Fibroblast of mammary gland (primary cell): ENCODE measurements at regions not wholly inside any gene's neighbourhood (a gene's known extent, or its start where the extent isn't known, plus 50 kb on each side); places are given as distances from the start of the nearest gene placed in this dataset.

Experiments used
- DNase-seq: peaks from one replicate; pipeline ENCODE4 v3.0.0-alpha.2; 2010; ENCODE audit warnings: low read depth
- H3K4me3 ChIP-seq: 2 replicates; pipeline ENCODE4 v1.5.1; 2011; ENCODE audit warnings: low read depth, mild to moderate bottlenecking, low read length, moderate library complexity; ENCODE audit not compliant: control insufficient read depth
- TF ChIP-seq, protein P1 (sequence below): conservative IDR thresholded peaks from 2 replicates; pipeline ENCODE4 v1.5.1; 2011; ENCODE audit warnings: low read depth, low read length, inconsistent platforms; ENCODE audit not compliant: control insufficient read depth, insufficient read depth

- DNase-seq = no peak
- TF ChIP-seq, protein P1, sequence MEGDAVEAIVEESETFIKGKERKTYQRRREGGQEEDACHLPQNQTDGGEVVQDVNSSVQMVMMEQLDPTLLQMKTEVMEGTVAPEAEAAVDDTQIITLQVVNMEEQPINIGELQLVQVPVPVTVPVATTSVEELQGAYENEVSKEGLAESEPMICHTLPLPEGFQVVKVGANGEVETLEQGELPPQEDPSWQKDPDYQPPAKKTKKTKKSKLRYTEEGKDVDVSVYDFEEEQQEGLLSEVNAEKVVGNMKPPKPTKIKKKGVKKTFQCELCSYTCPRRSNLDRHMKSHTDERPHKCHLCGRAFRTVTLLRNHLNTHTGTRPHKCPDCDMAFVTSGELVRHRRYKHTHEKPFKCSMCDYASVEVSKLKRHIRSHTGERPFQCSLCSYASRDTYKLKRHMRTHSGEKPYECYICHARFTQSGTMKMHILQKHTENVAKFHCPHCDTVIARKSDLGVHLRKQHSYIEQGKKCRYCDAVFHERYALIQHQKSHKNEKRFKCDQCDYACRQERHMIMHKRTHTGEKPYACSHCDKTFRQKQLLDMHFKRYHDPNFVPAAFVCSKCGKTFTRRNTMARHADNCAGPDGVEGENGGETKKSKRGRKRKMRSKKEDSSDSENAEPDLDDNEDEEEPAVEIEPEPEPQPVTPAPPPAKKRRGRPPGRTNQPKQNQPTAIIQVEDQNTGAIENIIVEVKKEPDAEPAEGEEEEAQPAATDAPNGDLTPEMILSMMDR = no peak
- H3K4me3 ChIP-seq = no peak overlapping the region
Observed at GRCh38 chr1:215458562-215458961, 108.5 kb upstream of the KCTD3 start.

- DNase-seq = no peak
- H3K4me3 ChIP-seq = no peak overlapping the region
- TF ChIP-seq, protein P1 = no peak
Observed at GRCh38 chr1:215459136-215459535, 108.0 kb upstream of the KCTD3 start.

GRCh38 chr1:215466361-215466760 lies 100.7 kb upstream of the KCTD3 start:
- TF ChIP-seq, protein P1 = no peak
- no peak overlapping the region for H3K4me3 ChIP-seq
- DNase-seq = no peak

- H3K4me3 ChIP-seq = no peak overlapping the region
- TF ChIP-seq, protein P1 = no peak
Observed at GRCh38 chr1:215471463-215471862, 95.6 kb upstream of the KCTD3 start.

GRCh38 chr1:215472723-215473122 lies 94.4 kb upstream of the KCTD3 start:
- no peak overlapping the region for H3K4me3 ChIP-seq
- DNase-seq = no peak
- TF ChIP-seq, protein P1 = no peak

More at GRCh38 chr1:215471463-215471862, 95.6 kb upstream of the KCTD3 start:
- no peak for DNase-seq

DNA sequence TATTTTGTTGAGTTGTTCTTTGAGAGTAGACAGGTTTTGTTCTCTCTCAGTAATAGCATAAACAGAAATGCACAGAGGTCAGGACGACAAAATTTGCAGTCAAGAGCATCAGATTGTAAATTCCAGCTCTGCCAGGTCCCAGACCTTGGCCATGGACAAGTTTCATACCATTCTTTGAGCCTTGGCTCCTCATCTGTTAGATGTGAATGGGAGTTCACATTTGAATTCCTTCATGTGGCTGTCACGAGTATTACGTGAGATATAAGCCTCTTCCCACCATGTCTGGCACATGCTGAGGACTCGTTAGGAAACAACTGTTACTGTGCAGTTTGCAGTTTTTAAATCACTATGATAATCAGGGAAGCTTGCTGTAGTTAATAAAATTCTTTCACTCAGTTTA lies 93.2 kb upstream of the KCTD3 start:
- peak; percentile 57 for DNase-seq
- TF ChIP-seq, protein P1 = no peak
- no peak overlapping the region for H3K4me3 ChIP-seq

DNA sequence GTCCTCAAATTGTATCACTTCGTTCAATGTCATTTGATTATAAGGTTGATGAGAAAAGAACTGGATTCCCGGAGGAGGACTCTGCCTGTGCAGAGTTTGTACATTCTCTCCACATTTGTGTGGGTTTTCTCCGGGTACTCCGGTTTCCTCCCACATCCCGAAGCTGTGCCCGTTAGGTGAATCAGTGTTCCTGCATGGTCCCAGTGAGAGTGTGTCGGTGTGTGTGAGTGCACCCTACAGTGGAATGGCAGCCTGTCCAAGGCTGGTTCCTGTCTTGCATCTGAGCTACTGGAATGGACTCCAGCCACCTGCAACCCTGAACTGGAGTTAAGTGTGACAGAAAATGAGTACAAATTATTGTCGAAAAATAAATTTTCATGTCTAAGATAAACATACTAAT lies 92.2 kb upstream of the KCTD3 start:
- H3K4me3 ChIP-seq = no peak overlapping the region
- TF ChIP-seq, protein P1 = no peak
- peak; percentile 12 for DNase-seq
